Panc1 (cell line): ENCODE measurements at regions not wholly inside any gene's neighbourhood (a gene's known extent, or its start where the extent isn't known, plus 50 kb on each side); places are given as distances from the start of the nearest gene placed in this dataset.

Experiments
- CTCF ChIP-seq: fragments of 450-650 bp; IDR thresholded peaks from 2 replicates; pipeline ENCODE4 v1.5.1; 2017; ENCODE audit warnings: mild to moderate bottlenecking
- POLR2AphosphoS5 ChIP-seq: IDR thresholded peaks from 2 replicates; pipeline ENCODE4 v1.6.1; 2012; ENCODE audit warnings: mild to moderate bottlenecking, low read depth, low read length, moderate library complexity
- SIN3A ChIP-seq: IDR thresholded peaks from 2 replicates; pipeline ENCODE4 v1.6.1; 2012; ENCODE audit warnings: low read depth, mild to moderate bottlenecking, low read length, moderate library complexity, borderline replicate concordance; ENCODE audit not compliant: insufficient read depth

GRCh38 chr10:1852841-1853240, 115.5 kb upstream of the ADARB2 start:
- TF ChIP-seq CTCF (no peak), SIN3A (no peak), POLR2AphosphoS5 (no peak)
